Colon (tissue), 2 donors: ENCODE measurements at regions not wholly inside any gene's neighbourhood (a gene's known extent, or its start where the extent isn't known, plus 50 kb on each side); places are given as distances from the start of the nearest gene placed in this dataset.
"Not testable (repeated sequence)": the region's sequence is repeated elsewhere in the genome, so short reads cannot be mapped to it uniquely, and the experiment has no call there.

ENCODE experiments used
- FAIRE-seq: peaks from 2 replicates; lab custom pipeline; 2012; peaks lifted over from hg19 to GRCh38; lab: Jason Lieb, UNC
- donor health status: control.
- donor health status: control.

DNA sequence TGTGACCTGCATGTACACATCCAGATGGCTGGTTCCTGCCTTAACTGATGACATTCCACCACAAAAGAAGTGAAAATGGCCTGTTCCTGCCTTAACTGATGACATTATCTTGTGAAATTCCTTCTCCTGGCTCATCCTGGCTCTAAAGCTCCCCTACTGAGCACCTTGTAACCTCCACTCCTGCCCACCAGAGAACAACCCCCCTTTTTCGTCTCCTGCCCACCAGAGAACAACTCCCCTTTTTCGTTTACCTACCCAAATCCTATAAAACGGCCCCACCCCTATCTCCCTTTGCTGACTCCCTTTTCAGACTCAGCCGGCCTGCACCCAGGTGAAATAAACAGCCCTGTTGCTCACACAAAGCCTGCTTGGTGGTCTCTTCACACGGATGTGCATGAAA is 212.2 kb downstream of the KITLG start:
- not testable (repeated sequence) for FAIRE-seq

DNA sequence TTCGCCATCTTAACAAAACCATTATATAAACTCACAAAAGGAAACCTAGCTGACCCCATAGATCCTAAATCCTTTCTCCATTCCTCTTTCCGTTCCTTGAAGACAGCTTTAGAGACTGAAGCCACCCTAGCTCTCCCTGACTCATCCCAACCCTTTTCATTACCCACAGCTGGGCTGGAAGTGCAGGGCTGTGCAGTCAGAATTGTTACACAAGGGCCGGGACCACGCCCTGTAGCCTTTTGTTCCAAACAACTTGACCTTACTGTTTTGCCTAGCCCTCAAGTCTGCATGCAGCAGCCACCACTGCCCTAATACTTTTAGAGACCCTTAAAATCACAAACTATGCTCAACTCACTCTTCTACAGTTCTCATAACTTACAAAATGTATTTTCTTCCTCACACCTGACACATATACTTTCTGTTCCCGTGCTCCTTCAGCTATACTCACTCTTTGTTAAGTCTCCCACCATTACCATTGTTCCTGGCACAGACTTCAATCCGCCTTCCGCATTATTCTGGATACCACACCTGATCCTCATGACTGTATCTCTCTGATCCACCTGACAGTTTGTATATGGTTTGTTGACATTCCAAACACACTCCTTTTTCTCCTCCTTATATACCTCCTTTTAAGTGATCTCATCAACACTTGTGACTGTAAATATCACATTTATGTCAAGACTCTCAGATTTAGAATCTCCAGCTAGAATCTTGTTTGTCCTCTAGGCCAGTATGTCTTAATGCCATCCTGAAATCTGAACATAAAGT is 208.7 kb downstream of the KITLG start:
- no peak for FAIRE-seq

DNA sequence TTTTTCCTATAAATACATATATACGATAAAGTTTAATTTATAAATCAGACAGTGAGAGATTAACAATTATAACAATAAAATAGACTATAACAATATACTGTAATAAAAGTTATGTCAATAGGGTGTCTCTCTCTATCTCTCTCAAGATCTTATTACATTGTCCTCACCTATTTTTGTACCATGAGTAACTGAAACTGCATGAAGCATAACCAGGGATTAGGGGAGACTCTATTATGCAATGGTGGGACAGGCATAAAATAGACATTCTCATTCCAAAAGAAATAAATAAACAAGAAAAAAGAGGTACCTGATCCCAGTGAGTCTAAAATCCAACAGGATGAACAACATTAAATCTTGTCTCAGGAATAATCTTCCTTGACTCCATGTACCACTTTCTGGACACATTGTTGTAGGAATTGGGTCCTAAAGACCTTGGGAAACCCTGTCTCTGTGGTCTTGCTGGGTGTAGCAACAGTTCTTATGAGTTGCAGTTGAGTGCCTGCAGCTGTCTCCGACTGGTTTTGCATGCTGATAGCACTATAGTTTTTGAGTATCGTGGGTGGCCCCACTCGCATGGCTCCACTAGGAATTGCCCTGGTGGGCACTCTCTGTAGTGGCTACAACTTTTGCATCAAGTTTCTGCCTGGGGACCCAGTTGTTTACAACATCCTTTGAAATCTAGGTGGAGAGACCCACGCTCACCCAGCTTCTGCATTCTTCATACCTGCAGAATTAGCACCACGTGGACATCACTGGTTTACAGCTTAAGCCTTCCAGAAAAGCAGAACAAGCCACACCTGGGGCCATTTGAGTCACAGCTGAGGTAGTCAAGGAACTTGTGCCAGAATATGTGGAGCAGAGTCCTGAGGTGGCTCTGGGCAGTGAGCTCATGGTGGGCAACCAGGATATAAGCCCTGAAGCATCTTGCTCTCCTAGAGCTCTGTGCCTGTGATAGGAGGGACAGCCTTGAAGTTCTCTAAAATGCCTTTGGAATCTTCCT is 204.7 kb downstream of the KITLG start:
- no peak for FAIRE-seq

DNA sequence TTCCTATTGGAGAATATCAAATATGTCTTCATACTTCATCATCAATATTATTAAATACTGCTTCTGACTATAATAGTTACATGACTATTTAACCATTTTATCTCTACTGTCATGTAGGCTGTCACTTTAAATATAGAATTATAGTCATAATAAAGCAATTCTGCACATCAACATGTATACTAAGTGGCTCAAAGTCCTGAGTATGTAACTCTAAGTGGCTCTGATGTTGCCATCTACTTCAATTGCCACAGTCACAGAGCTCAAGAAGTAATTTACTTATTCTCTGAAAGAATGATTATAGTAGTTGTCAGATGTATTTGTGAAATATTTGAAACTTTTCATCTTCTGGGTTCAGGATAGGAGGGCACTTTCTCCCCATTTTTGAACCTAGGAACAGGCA is 202.3 kb downstream of the KITLG start:
- FAIRE-seq: no peak

DNA sequence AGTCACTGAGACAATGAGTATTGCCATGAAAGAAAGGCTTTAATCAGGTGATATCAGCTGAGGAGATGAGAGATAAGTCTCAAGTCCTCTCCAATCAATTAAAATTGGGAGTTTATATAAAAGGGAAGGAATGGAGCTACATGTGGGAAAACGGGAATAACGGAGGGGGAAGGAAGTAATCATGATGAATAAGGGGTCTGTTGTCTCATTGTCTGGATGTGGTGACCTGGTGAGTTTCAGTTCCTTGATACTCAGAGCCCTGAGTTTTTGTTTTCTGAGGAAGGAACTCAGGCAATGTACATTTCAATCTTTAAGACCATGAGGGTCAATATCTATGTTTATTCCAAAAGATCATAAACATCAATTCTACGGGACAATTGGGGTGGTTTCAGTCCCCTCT is 198.8 kb downstream of the KITLG start:
- FAIRE-seq: no peak

DNA sequence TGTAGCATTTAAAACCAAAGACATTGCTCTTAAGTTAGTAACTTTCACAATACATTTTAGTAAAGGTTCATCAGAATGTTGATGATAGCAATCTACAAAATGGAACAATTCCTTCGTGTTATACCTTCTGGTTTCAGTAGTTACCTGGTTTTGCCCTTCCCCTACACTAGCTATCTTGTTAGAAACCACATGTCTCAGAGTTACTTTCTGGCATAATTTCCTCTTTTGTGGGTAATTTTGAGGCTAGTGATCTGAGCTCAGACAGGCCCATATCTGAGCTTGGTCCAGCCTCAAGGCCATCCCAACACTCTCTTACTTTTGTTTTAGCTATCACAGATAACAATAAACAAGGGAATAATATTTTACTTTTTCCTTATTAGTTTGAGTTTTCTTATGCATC is 196.9 kb downstream of the KITLG start:
- FAIRE-seq: no peak

DNA sequence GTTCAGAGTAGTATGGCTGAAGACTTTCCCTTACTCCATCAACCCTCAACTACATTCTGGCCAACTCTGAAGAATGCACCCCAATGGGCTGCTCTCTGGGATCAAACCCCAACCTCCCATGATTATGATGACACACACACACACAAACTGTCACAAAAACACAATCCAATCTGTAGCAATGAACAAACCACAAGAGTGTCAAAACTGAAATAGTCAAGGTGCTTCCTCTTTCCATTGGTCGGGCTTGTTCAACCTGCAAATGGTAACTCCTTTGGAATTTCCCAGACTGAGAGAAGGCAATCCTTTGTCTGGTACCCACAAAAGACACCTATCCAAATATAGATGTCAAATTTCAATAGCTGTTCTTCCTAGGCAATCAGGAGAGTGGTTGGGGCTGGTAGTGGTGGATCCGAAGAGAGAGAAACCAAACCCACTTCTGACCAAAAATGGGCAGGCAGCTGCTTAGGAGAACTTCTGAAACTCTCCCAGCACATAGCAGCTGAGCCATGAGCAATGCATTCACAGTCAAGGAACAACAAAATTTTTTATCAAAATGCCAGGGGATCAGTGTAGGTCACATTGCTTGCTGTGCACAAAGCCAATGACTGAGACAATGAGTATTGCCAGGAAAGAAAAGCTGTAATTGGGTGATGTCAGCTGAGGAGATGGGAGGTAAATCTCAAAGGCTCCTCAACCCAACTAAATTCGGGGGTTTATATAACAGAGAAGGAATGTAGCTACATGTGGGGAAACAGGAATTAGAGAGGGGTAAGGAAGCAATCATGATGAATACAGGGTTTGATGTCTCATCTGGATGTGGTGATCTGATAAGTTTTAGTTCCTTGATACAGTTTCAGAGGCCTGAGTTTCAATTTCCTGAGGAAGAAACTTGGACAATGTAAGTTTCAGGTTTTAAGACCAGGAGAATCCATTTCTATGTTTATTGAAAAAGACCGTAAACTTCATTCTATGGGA is 191.4 kb downstream of the KITLG start:
- FAIRE-seq: no peak

DNA sequence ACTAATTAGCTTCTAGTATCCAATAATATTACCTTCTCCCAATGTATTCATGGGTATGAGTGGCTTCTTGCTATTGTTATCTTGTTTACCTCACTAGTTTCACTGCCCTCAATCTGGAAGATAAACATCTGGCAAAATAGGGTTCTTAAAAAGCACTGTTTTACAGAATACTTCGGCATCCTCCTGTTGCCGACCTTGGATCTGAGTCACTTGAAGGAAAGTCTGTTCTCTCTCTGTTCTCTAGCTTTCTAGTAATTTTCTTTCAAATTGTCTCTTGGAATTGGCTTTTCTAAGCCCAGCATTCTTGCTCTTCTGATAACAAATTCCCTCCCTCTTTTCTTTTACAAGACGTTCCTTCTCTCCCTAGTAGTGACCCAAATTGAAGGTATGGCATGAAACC is 189.5 kb downstream of the KITLG start:
- no peak for FAIRE-seq

DNA sequence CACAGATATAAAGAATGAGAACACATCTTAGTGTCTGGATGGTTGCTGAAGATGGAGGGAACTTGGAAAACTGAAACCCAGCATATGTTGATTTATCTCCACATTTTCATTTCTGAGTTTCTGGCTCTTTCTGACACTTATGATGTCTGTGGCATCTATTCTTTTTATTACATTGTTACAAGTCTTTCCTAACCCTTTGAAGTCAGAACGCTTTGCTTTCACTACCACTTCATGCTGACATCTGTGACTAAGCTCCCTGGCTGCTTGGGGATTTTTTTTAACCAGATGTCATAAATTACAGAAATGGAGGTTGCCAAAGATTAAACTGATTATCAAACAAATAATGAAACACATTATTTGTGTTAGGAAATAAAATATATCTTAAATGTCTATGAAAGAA is 188.7 kb downstream of the KITLG start:
- FAIRE-seq: no peak

DNA sequence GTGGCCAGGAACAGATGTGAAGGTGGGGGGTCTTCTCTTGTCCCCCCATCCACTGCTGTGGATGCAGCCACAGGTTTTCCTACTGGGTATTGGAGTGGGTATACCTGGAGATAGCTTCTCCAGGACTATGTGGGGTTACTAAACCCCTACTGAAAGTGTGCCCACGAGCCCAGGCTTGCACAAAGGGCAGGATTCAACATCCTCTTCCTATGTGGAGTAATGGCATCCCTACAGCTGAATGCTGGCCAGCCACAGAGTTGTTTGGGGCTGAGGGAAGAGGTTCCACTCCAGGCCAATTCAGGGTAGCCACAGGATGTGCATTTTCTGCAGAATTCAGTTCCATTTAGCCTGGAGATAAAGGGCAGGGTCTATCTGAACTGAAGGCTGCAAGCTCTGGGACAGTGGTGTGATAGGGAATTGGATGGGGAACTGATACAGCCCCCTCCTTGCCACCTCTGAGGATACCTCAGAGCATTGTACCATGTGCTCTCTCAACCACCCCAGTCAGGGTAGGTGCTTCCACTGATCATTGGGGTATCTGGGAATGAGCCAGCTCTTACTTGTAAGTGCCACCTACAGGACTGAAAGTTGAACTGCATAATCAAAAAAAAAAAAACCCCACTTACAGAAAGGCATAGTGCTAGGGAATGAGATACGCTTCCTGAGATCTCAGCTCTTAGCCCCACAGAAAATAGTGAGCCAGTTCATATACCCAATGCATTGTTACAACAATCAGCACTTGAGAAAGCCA is 187.1 kb downstream of the KITLG start:
- no peak for FAIRE-seq

DNA sequence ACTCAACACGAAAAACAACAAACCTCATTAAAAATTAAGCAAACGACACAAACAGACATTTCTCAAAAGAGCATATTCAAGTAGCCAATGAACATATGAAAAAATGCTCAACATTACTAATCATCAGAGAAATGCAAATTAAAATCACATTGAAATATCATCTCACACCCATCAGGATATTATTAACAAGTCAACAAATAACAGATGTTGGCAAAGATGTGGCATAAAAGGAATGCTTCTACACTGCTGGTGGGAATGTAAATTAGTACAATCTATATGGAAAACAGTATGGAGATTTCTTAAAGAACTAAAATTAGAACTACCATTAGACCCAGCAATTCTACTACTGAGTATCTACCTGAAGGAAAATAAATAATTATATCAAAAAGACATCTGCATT is 182.2 kb downstream of the KITLG start:
- no peak for FAIRE-seq

DNA sequence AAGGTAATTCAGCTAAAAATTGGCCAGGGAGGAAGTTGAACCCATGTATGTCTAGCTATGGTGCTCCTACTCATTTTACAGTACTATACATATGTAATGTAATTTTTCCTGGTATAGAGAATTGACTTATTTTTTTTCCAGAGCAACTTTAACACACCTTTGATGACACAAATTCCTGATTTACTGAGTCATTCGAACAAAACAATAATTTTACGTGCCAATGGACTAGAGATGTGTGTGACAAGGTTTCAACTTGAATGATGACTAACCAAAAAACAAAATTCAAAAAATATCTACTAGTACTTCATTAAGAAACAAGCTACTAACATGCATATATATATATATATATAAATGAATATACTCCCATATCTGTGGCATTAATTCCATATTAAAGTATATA is 180.5 kb downstream of the KITLG start:
- no peak for FAIRE-seq

DNA sequence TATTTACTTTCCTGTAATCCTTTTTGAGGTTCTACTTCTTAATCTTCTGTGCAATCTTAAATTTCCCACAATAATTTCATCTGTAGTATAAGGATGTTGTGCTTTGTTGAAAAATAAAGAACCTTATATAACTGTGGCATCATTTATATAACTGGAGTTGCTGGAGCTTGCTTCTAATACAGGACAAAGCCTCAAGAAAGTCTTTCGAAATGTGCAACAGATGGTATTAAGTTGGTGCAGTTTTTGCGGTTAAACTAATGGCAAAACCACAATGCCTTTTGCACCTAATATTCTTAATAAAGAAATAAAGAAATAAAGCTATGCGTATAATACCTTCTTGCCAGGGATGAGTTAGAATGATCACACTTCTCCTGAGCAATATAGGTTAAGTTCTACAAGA is 180.0 kb downstream of the KITLG start:
- no peak for FAIRE-seq

DNA sequence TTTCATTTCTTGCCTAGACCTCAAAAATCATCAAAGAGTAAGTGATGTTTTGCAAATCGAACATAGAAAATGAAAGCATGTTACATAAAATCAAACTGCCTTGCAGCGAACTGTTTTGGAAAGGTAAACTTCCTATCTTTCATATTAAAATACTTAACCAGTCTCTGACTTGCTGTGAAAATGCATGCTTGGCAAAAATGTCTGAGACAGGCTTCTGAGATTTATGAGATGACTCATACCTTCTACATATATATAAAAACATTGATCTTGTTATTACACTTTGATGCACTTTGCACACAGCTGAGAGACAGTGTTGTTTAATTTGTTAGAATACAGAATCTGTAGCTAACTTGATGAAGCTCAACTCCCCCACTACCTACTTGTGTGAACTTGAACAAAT is 179.1 kb downstream of the KITLG start:
- no peak for FAIRE-seq

DNA sequence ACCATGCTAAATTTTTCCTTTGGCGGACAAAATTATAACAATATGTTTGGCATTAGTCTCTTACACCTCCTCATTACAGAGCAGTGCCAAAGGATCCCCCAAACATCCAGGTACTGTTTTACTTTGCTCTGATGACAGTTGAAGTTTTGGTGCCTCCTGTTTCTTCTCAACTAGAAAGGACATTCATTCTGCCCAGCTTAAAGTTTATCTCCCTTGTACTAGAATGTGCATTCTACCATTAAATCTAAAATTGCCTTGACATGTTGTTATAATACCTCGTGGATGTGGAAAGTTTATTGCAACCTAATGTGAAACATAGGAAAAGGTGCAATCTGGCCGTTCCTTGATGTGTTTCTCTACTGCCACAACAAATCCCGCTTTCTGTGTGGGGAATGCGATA is 173.4 kb downstream of the KITLG start:
- FAIRE-seq: no peak

DNA sequence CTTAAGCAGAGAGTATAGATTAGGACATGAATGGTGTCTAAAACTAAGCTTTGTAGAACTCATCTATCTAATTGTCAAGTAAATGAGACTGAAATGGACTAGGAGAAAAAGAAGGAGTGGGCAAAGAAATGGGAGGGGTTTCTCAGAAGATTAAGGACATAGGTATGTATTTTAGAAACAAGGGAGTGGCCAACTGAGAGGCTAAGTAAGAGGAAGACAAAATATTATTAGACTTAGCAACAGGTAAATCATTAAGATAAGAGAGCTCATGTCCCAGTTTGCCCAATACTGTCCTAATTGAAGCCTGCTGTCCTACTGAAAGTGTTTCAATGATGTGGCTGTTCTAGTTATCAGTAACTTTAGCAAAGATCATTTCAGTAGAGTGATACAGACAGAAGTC is 171.4 kb downstream of the KITLG start:
- no peak for FAIRE-seq

DNA sequence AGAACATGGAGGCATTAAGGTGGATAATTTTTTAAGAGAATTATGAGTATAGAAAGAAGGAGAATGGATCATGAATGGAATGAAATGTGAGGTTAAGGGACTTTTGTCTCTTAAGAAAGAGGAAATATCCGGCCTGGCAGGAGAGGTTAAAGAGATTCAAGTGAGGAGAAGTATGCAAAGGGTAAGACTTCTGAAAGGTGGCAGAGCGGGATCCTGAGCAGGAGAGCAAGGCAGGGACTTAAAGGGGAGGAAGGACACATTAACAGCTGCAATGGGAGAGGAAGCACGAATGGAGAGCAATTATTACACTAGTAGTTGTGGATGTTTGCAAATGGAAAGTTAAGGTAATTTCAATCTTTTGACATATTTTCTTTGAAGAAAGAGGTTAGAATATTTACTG is 171.0 kb downstream of the KITLG start:
- FAIRE-seq: no peak

DNA sequence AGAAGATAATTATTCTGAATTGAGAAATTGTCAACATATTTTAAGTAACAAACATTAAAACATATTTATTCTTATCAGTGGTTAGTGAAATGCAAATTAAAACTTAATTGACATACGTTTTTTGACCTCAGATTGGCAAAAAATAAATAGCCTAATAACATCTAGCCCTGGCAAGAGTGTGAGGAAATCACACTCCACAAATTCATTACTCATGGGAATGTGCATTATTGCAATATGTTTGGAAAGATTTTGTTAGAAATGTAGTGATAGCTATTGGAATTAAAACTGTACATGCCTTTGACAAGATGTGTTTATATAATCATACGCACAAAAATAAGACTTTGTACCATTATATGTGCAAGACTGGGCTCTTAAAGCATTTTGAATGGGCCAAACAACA is 168.6 kb downstream of the KITLG start:
- no peak for FAIRE-seq

DNA sequence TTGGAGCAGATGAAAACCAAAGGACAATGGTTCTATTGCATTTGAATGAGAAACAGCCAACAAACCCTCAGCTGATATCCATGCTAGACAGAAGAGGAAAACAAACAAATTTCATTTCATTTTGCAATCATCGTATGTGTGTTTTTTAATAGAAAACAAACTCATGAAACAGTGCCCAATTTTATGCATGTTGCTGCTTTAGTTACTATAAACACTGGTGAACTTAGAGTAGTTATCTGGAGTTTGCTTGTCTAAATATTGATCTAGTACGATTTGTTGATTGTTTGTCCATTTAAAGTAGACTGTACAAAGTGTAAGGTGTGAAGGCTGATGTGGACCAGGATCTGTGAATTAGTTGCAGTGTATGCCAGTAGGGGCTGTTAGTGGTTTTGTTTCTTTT is 166.6 kb downstream of the KITLG start:
- FAIRE-seq: no peak

DNA sequence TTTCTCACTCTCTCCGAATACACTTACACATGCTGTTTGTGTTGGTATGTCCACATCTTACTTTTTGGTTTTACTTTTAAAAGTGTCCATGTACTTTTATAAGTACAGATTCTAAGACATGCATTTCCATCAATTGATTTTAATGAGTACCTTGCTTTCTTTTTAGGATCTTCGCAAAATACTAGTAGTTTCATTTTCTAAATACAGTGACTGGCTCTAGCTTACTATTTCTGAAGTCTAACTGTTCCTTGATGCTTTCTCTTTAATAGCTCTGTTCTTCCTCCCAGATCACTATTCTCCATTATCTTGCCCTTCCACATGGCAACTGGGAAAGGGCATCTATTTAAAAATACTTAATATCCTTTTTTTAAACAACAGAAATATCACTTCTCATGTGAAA is 164.1 kb downstream of the KITLG start:
- FAIRE-seq: no peak

DNA sequence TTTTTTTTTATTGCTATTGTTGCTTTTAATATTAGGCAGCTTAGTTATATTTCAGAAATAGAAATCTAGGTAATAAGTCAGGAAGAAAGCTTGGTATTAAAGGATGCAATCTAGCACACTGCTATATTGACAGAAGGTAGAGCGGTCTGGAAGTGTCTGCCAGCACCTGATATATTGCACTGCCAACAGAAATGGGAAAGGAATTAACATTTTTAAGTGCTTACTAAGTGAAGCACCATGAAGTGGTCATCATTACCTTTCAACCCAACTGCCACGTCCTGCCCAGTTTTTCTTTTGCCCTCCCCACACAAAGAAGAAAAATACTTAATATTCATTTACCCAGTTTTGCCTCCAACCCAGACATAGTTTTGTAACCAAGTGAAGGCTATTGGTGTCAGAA is 163.5 kb downstream of the KITLG start:
- FAIRE-seq: no peak

DNA sequence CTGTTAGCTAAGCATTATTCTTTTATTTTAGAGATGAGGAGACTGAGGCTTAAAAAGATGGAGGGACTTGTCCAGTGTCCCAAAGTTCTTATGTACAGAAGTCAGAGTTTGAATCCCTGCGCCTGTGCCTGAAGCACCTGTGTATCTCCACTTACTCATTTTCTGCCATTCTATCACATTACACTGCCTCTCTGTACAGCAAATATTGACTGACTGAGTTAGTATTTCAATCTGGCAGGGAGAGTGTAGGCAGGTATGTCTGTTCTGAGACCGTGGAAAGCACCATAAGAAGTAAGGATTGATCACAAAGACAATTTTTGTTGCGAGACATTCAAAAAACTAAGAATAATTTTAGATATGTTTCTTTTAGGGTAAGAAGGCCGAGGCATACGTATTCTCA is 162.7 kb downstream of the KITLG start:
- FAIRE-seq: no peak
